Body of pancreas (tissue), 4 donors: ENCODE measurements at regions not wholly inside any gene's neighbourhood (a gene's known extent, or its start where the extent isn't known, plus 50 kb on each side); places are given as distances from the start of the nearest gene placed in this dataset.

Source experiments
- ATAC-seq: fragments of 150-250 bp; one replicate; pipeline ENCODE4 v1.9.1; 2016
- DNase-seq, 4 donors: peaks; one replicate each; pipeline ENCODE4 v3.0.0-alpha.2; 2019
- H3K27ac ChIP-seq, 4 donors: fragments of 200-600 bp; sonication (generic); 1 replicate in 3 of 4; 2 replicates in 1 of 4; pipeline versions ENCODE4 v1.5.1 to v1.6.1; 2016 to 2019; ENCODE audit warnings: mild to moderate bottlenecking in 1 of 4, mixed read lengths in 1 of 4, moderate library complexity in 1 of 4
- H3K27me3 ChIP-seq, 2 donors: fragments of 200-600 bp; sonication (generic); one replicate each; pipeline ENCODE4 v1.6.0; 2016; ENCODE audit warnings: mild to moderate bottlenecking in 1 of 2
- H3K36me3 ChIP-seq, 2 donors: fragments of 200-600 bp; sonication (generic); replicated peaks in 1 of 2; 2 replicates each; pipeline ENCODE4 v1.5.1; 2016; ENCODE audit warnings: low read depth in 2 of 2; ENCODE audit not compliant: insufficient read depth in 1 of 2
- H3K4me1 ChIP-seq: fragments of 200-600 bp; sonication (generic); one replicate; pipeline ENCODE4 v1.6.0; 2016
- H3K4me3 ChIP-seq, 2 donors: fragments of 200-600 bp; sonication (generic); 1 replicate in 1 of 2; 2 replicates in 1 of 2; pipeline ENCODE4 v1.5.1; 2016 to 2019
- H3K9me3 ChIP-seq, 3 donors: fragments of 200-600 bp; sonication (generic); 1 replicate in 2 of 3; 2 replicates in 1 of 3; pipeline ENCODE4 v1.5.1; 2016
- CTCF ChIP-seq, 7 experiments: fragments of 450-650 bp in 4 of 7; fragments of 200-600 bp in 3 of 7; sonication (generic) in 3 of 7; IDR thresholded peaks; one replicate each; pipeline ENCODE4 v1.5.1; 2016 to 2019; ENCODE audit warnings: antibody characterized with exemption in 7 of 7
- POLR2A ChIP-seq, 3 donors: fragments of 450-650 bp; IDR thresholded peaks; one replicate each; pipeline ENCODE4 v1.6.1; 2016; ENCODE audit warnings: antibody characterized with exemption in 3 of 3, mild to moderate bottlenecking in 2 of 3
- WGBS, 2 donors: methylation state at CpG; one replicate each; pipeline ENCODE4 v1.1.5; 2017; 5-methylcytosine and 5-hydroxymethylcytosine counted together
- intact Hi-C: fragments of 100-400 bp; cut with DNase I; formaldehyde crosslinking; loops from one replicate; pipeline ENCODE4 v1.15.1; 2023

- no peak for DNase-seq
- H3K4me1 ChIP-seq = no peaks in the 10 kb centered on the region
- H3K27ac ChIP-seq = no peak overlapping the region
- ATAC-seq = no peak
- no peak for TF ChIP-seq POLR2A (IDR thresholded peaks at IDR 0.05)
- no peak for TF ChIP-seq CTCF (IDR thresholded peaks at IDR 0.05)
- no peaks in the 10 kb centered on the region for H3K9me3 ChIP-seq
- H3K27me3 ChIP-seq = no peaks in the 10 kb centered on the region
- intact Hi-C loops = loop anchor here (10.0 kb wide), 1 partner anchor 543 kb away; no protein-coding TSS in a partner anchor
- H3K4me3 ChIP-seq = no peak overlapping the region
- 47 to 55% methylated on average over 3 of the region's 3 CpGs for WGBS, 2 donors
- no peaks in the 10 kb centered on the region for H3K36me3 ChIP-seq
Observed at GRCh38 chr3:159807137-159808040, 181.2 kb upstream of the IL12A start.

GRCh38 chr3:159813822-159814531 lies 174.7 kb upstream of the IL12A start:
- no peak for DNase-seq
- no peak for ATAC-seq

GRCh38 chr3:159816512-159816911 lies 172.1 kb upstream of the IL12A start:
- DNase-seq = no peak
- 85 to 87% methylated on average over 3 of the region's 3 CpGs for WGBS, 2 donors
- H3K4me3 ChIP-seq = no peak overlapping the region
- H3K4me1 ChIP-seq = no peaks in the 10 kb centered on the region
- H3K27me3 ChIP-seq = no peaks in the 10 kb centered on the region
- H3K9me3 ChIP-seq = no peaks in the 10 kb centered on the region
- ATAC-seq = no peak
- H3K27ac ChIP-seq = no peak overlapping the region
- H3K36me3 ChIP-seq = no peaks in the 10 kb centered on the region
- intact Hi-C loops = no loop called here
- TF ChIP-seq CTCF (IDR thresholded peaks at IDR 0.05) (no peak), POLR2A (IDR thresholded peaks at IDR 0.05) (no peak)

More at GRCh38 chr3:159813822-159814531, 174.7 kb upstream of the IL12A start:
- Histone ChIP-seq H3K27me3 (no peaks in the 10 kb centered on the region), H3K27ac (no peak overlapping the region), H3K4me1 (no peaks in the 10 kb centered on the region), H3K9me3 (no peaks in the 10 kb centered on the region), H3K4me3 (no peak overlapping the region), H3K36me3 (no peaks in the 10 kb centered on the region)
- TF ChIP-seq CTCF (IDR thresholded peaks at IDR 0.05) = no peak
- no peak for TF ChIP-seq POLR2A (IDR thresholded peaks at IDR 0.05)
- intact Hi-C loops = no loop called here
- 53 to 56% methylated on average over 7 to 8 of the region's 8 CpGs for WGBS, 2 donors

GRCh38 chr3:159817126-159817525 lies 171.5 kb upstream of the IL12A start:
- no peak overlapping the region for H3K27ac ChIP-seq
- 81 to 87% methylated on average over 6 of the region's 6 CpGs for WGBS, 2 donors
- no peaks in the 10 kb centered on the region for H3K9me3 ChIP-seq
- no peak overlapping the region for H3K4me3 ChIP-seq
- H3K27me3 ChIP-seq = no peaks in the 10 kb centered on the region
- no peak for TF ChIP-seq CTCF (IDR thresholded peaks at IDR 0.05)
- TF ChIP-seq POLR2A (IDR thresholded peaks at IDR 0.05) = no peak
- DNase-seq = no peak
- no peaks in the 10 kb centered on the region for H3K36me3 ChIP-seq
- ATAC-seq = no peak
- H3K4me1 ChIP-seq = no peaks in the 10 kb centered on the region
- intact Hi-C loops = no loop called here
